Mononuclear cell (primary cell): ENCODE measurements at regions not wholly inside any gene's neighbourhood (a gene's known extent, or its start where the extent isn't known, plus 50 kb on each side); places are given as distances from the start of the nearest gene placed in this dataset.

ENCODE experiments used
- H3K27me3 ChIP-seq: 2 replicates; pipeline ENCODE4 v1.6.0; 2011; ENCODE audit warnings: low read length, control low read depth; ENCODE audit not compliant: insufficient read depth
- H3K4me1 ChIP-seq: 2 replicates; pipeline ENCODE4 v1.5.1; 2011; ENCODE audit warnings: mild to moderate bottlenecking, low read length, control low read depth; ENCODE audit not compliant: insufficient read depth
- H3K4me3 ChIP-seq: 2 replicates; pipeline ENCODE4 v1.5.1; 2011; ENCODE audit warnings: mild to moderate bottlenecking, low read length, moderate library complexity
- H3K9me3 ChIP-seq: 2 replicates; pipeline ENCODE4 v1.5.1; 2011; ENCODE audit warnings: low read depth, mild to moderate bottlenecking, control low read depth, low read length

- no peaks in the 10 kb centered on the region for H3K27me3 ChIP-seq
- no peaks in the 10 kb centered on the region for H3K9me3 ChIP-seq
- no peaks in the 10 kb centered on the region for H3K4me1 ChIP-seq
- H3K4me3 ChIP-seq: no peak overlapping the region
These were observed 348.2 kb downstream of the ZSWIM6 start for GRCh38 chr5:61680247-61680646.

GRCh38 chr5:61683148-61683547 lies 351.1 kb downstream of the ZSWIM6 start:
- Histone ChIP-seq H3K4me1 (no peaks in the 10 kb centered on the region), H3K9me3 (no peaks in the 10 kb centered on the region), H3K27me3 (no peaks in the 10 kb centered on the region), H3K4me3 (no peak overlapping the region)

- Histone ChIP-seq H3K27me3 (no peaks in the 10 kb centered on the region), H3K4me1 (no peaks in the 10 kb centered on the region), H3K4me3 (no peak overlapping the region), H3K9me3 (no peaks in the 10 kb centered on the region)
These were observed 351.9 kb downstream of the ZSWIM6 start for GRCh38 chr5:61683926-61684325.

- Histone ChIP-seq H3K4me1 (no peaks in the 10 kb centered on the region), H3K27me3 (no peaks in the 10 kb centered on the region), H3K9me3 (no peaks in the 10 kb centered on the region), H3K4me3 (no peak overlapping the region)
These were observed 354.6 kb downstream of the ZSWIM6 start for GRCh38 chr5:61686491-61687257.

GRCh38 chr5:61687371-61687770 lies 355.3 kb downstream of the ZSWIM6 start:
- Histone ChIP-seq H3K27me3 (no peaks in the 10 kb centered on the region), H3K4me1 (no peaks in the 10 kb centered on the region), H3K4me3 (no peak overlapping the region), H3K9me3 (no peaks in the 10 kb centered on the region)

- H3K4me3 ChIP-seq: no peak overlapping the region
- H3K27me3 ChIP-seq: no peaks in the 10 kb centered on the region
- H3K4me1 ChIP-seq: no peaks in the 10 kb centered on the region
These were observed 357.2 kb downstream of the ZSWIM6 start for GRCh38 chr5:61689153-61689846.

GRCh38 chr5:61697809-61698558 lies 365.9 kb downstream of the ZSWIM6 start:
- H3K9me3 ChIP-seq: peaks cover 6% of the 10 kb centered on the region
- H3K4me3 ChIP-seq: no peak overlapping the region
- no peaks in the 10 kb centered on the region for H3K27me3 ChIP-seq
- no peaks in the 10 kb centered on the region for H3K4me1 ChIP-seq

More at GRCh38 chr5:61689153-61689846, 357.2 kb downstream of the ZSWIM6 start:
- peaks cover 10% of the 10 kb centered on the region for H3K9me3 ChIP-seq

- H3K9me3 ChIP-seq: no peaks in the 10 kb centered on the region
These were observed 370.0 kb downstream of the ZSWIM6 start for GRCh38 chr5:61701877-61702602.

GRCh38 chr5:61702784-61703183 lies 370.7 kb downstream of the ZSWIM6 start:
- Histone ChIP-seq H3K9me3 (no peaks in the 10 kb centered on the region), H3K4me1 (no peaks in the 10 kb centered on the region), H3K27me3 (no peaks in the 10 kb centered on the region), H3K4me3 (no peak overlapping the region)

More at GRCh38 chr5:61701877-61702602, 370.0 kb downstream of the ZSWIM6 start:
- H3K4me1 ChIP-seq: no peaks in the 10 kb centered on the region
- no peaks in the 10 kb centered on the region for H3K27me3 ChIP-seq
- H3K4me3 ChIP-seq: no peak overlapping the region

- H3K9me3 ChIP-seq: no peaks in the 10 kb centered on the region
- no peak overlapping the region for H3K4me3 ChIP-seq
- H3K4me1 ChIP-seq: no peaks in the 10 kb centered on the region
- no peaks in the 10 kb centered on the region for H3K27me3 ChIP-seq
These were observed 372.2 kb downstream of the ZSWIM6 start for GRCh38 chr5:61704289-61704688.

GRCh38 chr5:61706751-61707150 lies 374.7 kb downstream of the ZSWIM6 start:
- H3K4me1 ChIP-seq: no peaks in the 10 kb centered on the region
- H3K27me3 ChIP-seq: no peaks in the 10 kb centered on the region
- H3K4me3 ChIP-seq: no peak overlapping the region
- no peaks in the 10 kb centered on the region for H3K9me3 ChIP-seq

GRCh38 chr5:61719124-61719523 lies 387.1 kb downstream of the ZSWIM6 start:
- Histone ChIP-seq H3K9me3 (no peaks in the 10 kb centered on the region), H3K27me3 (no peaks in the 10 kb centered on the region), H3K4me1 (no peaks in the 10 kb centered on the region), H3K4me3 (no peak overlapping the region)

- Histone ChIP-seq H3K4me1 (no peaks in the 10 kb centered on the region), H3K27me3 (no peaks in the 10 kb centered on the region), H3K9me3 (no peaks in the 10 kb centered on the region), H3K4me3 (no peak overlapping the region)
These were observed 388.8 kb downstream of the ZSWIM6 start for GRCh38 chr5:61720829-61721228.

GRCh38 chr5:61724102-61724501 lies 392.0 kb downstream of the ZSWIM6 start:
- Histone ChIP-seq H3K9me3 (no peaks in the 10 kb centered on the region), H3K27me3 (no peaks in the 10 kb centered on the region), H3K4me1 (no peaks in the 10 kb centered on the region), H3K4me3 (no peak overlapping the region)

- no peaks in the 10 kb centered on the region for H3K9me3 ChIP-seq
- H3K27me3 ChIP-seq: peaks cover 3% of the 10 kb centered on the region
- H3K4me3 ChIP-seq: no peak overlapping the region
- no peaks in the 10 kb centered on the region for H3K4me1 ChIP-seq
These were observed 396.2 kb downstream of the ZSWIM6 start for GRCh38 chr5:61728287-61728686.
